AG04449 (cell line): ENCODE measurements at regions not wholly inside any gene's neighbourhood (a gene's known extent, or its start where the extent isn't known, plus 50 kb on each side); places are given as distances from the start of the nearest gene placed in this dataset.
A peak's percentile ranks its signal among the peaks of the same experiment; 100 is the strongest.

ENCODE experiments used
- CTCF ChIA-PET: fragments of 350-600 bp; formaldehyde crosslinking; extraction: SDS; loops from one replicate; lab custom pipeline; 2021; ENCODE audit warnings: antibody characterized with exemption; lab: Yijun Ruan, JAX
- POLR2A ChIA-PET: fragments of 400-600, 350-600 bp; formaldehyde crosslinking; extraction: SDS; loops from one replicate; lab custom pipeline; 2020; ENCODE audit warnings: antibody characterized with exemption, inconsistent platforms; lab: Yijun Ruan, JAX
- DNase-seq: peaks from one replicate; pipeline ENCODE4 v3.0.0-alpha.2; 2010; ENCODE audit warnings: low read depth, low spot score
- H3K4me3 ChIP-seq: 2 replicates; pipeline ENCODE4 v1.5.1; 2011; ENCODE audit warnings: low read depth, mild to moderate bottlenecking, control low read depth, low read length
- TF ChIP-seq, protein P1 (sequence below): IDR thresholded peaks from one replicate; pipeline ENCODE4 v1.5.1; 2011; ENCODE audit warnings: mild to moderate bottlenecking, moderate library complexity, low read length, control low read depth, inconsistent platforms; ENCODE audit not compliant: insufficient read depth; ENCODE audit errors: missing control alignments

DNA sequence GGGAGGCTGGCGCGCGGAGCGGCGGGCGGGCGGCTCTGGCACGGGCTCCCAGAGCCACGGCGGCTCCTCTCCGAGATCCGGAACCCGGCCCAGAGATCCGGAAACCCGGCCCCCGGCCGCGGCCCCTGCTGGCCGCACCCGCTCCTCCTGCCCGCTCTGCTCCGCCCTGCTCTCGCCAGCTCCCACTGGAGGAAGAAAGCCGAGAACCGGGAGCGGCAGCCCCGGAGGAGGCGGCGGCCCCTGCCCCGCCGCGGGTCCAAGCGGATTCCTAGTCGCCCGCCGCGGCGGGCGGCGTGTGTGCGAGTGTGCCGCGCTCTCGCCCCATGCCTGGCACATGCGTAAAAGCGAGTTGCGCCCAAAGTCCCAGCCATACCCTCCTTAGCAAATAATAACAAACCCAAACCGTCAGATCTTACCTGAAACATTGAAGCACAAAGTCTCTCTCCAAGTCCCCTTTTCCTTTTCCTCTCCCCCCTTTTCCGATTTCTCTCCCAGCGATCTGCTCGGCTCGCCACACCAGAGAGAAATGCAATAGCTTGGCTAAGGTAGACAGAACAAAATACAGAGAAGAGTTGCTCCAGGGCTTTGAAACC, 108.7 kb upstream of the KCTD1 start:
- peak overlapping the region; percentile 60 for H3K4me3 ChIP-seq
- ChIA-PET CTCF (interaction anchor here (0.6 to 2.2 kb wide), 7 partner anchors 252 to 442 kb away, joined by 3 to 14 read pairs (median 3); no protein-coding TSS in a partner anchor), POLR2A (no interaction called here)
- no peak for DNase-seq
- TF ChIP-seq, protein P1, sequence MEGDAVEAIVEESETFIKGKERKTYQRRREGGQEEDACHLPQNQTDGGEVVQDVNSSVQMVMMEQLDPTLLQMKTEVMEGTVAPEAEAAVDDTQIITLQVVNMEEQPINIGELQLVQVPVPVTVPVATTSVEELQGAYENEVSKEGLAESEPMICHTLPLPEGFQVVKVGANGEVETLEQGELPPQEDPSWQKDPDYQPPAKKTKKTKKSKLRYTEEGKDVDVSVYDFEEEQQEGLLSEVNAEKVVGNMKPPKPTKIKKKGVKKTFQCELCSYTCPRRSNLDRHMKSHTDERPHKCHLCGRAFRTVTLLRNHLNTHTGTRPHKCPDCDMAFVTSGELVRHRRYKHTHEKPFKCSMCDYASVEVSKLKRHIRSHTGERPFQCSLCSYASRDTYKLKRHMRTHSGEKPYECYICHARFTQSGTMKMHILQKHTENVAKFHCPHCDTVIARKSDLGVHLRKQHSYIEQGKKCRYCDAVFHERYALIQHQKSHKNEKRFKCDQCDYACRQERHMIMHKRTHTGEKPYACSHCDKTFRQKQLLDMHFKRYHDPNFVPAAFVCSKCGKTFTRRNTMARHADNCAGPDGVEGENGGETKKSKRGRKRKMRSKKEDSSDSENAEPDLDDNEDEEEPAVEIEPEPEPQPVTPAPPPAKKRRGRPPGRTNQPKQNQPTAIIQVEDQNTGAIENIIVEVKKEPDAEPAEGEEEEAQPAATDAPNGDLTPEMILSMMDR: peak; percentile 52

DNA sequence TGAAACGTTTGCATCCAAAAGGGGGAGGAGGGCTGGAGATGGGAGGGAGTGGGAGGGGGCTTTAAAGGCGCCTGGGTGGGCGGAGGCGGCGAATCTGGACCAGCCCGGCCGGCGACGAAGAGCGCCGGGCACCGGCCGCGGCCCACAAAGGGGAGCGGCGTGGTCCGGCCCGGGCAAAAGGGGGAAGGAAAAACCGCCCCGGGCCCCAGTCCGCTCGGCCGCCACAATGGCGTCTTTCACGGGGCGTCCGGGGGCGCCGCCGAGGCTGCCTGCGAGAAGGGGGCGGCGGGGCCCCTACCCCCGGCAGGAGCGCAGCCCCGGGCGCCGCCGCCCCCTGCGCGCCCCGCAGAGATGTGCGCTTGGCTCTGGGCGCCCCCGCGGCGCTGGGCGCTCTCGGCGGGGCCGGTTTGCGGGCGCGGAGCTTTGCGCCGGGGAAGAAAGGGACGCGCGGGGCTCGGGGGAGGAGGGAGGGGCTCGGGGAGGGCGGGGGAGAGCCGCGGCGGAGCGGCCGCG, 108.1 kb upstream of the KCTD1 start:
- TF ChIP-seq, protein P1: no peak
- CTCF ChIA-PET: interaction anchor here (1.4 to 2.2 kb wide), 4 partner anchors 273 to 350 kb away, joined by 3 to 14 read pairs (median 6); no protein-coding TSS in a partner anchor
- no peak for DNase-seq
- POLR2A ChIA-PET: no interaction called here
- peak overlapping the region; percentile 60 for H3K4me3 ChIP-seq

DNA sequence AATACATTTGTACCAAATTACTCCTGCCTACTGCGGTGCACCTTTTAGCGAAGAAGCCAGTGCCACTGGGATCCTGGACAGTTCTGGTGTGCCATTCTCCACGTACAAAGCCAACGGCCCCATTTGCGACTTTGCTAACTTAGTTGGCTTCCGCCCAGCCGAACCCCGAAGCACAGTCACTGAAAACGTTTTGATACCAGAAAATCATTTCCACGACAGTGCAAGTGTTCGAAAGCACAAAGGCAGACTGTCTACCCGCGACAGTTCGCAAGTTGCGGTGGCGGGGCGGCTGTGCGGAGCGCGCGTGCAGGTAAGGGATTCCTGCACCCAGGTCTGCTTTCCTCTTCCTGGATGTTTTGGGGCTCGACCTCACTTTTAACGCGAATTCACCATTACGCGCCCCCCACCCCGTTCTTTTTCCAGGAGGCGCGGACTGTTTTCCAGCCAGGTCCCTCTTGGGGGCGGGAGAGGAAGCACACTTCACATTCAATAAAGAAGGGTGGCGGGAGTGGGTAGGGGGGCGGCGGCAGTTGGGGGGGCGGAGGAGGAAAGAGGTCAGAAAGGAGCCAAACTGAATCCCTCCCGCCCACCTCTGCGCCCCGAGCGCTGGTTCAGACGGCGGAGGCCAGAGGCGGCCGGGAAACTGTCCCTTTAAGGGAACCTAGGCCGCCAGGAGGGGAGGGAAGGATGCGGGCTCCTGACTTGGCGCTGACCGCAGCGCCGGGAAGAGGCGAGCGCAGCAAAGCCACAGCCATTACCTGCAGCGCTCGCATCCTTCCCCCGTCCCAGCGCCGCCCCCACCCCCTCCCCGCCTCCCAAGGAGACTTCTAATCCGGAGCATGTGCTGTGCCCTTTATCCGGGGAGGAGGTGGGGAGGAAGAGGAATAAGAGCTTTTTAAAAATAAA, 107.4 kb upstream of the KCTD1 start:
- TF ChIP-seq, protein P1: no peak

DNA sequence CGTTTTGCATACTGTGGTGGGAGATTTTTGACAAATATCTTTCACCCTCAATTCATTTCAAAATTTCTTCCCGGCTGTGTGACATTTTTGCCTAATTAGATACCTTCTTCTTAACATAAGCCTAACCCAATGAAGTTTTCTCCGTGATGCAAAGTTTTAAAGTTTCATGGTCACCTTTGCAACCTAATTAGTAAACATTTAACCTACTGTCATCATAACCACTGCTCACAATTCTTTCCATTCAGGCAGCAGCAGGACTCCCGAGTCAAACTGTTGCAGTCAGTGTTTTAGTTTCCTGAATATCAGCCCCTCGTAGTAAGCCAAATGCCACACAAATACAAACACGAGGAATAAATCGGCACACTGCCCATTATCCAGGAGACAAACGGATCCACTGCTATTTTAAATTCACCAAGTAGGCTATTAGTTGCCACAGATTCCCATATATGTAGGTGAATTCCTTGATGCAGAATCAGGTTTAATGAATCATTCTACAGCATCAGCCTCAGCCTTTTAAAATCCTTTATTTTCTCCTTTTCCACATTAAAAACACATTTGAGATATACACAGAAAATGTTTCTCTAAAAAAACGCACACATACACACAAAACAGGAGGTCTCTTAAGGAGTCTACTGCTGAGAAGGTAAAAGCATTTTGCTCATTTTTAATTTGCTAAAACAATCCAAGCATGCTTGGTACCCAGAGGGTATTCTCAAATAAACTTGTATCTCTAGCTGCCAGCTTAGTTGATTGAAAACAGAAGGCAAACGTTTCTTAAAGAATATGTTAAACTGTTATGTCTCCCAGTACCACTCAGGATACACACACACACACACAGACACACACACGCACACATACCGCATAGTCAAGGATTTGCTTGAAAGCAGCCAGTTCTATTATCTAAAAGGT, 106.5 kb upstream of the KCTD1 start:
- no peak for DNase-seq
- TF ChIP-seq, protein P1: no peak
- ChIA-PET CTCF (interaction anchor here (1.3 to 2.4 kb wide), 5 partner anchors 10 to 348 kb away, joined by 3 to 9 read pairs (median 7); no protein-coding TSS in a partner anchor), POLR2A (no interaction called here)
- no peak overlapping the region for H3K4me3 ChIP-seq

More for the DNA sequence above, 107.4 kb upstream of the KCTD1 start:
- CTCF ChIA-PET: interaction anchor here (1.5 to 2.2 kb wide), 4 partner anchors 270 to 349 kb away, joined by 3 to 14 read pairs (median 9); no protein-coding TSS in a partner anchor
- no peak for DNase-seq
- POLR2A ChIA-PET: no interaction called here
- H3K4me3 ChIP-seq: peak overlapping the region; percentile 60

DNA sequence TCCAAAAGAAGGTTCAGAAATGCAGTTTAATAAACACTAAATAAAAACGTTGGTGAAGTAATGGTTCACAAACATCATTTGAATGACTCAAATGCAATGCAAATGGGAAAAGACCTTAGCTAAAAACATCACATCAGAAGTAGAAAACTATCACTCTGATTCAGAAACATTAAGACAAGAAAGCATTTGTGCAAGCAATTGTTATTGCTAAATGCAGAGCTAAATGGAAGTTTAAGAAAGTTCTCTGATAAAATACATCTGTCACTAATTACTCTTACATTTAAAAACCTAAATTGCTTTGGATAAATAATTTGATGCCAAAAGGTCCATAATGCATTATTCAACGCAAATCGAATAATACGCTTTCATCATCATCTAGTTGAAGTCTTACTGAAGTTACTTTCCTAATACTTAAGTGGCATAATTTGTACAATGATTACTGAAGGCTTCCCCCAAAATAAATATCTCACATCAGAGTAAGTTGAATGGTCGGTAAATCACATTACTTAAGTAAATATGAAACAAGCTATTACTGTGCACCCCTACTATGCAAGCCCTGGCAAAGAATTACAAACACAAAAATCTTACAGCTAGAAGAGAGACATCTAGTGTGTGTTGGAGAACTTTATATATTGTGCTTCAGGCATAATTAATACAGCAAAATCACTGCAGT, 105.7 kb upstream of the KCTD1 start:
- no peak for DNase-seq
- TF ChIP-seq, protein P1: no peak
- POLR2A ChIA-PET: no interaction called here
- CTCF ChIA-PET: interaction anchor here (1.1 to 2.4 kb wide), 6 partner anchors 9 to 347 kb away, joined by 3 to 9 read pairs (median 6); partner anchors contain the start of gene KCTD1
- no peak overlapping the region for H3K4me3 ChIP-seq
